HTR-8/SVneo (cell line): ENCODE measurements at regions not wholly inside any gene's neighbourhood (a gene's known extent, or its start where the extent isn't known, plus 50 kb on each side); places are given as distances from the start of the nearest gene placed in this dataset.

Experiments used
- DNase-seq: peaks from one replicate; pipeline ENCODE4 v3.0.0; 2011; ENCODE audit warnings: low spot score, mixed read lengths; ENCODE audit not compliant: insufficient read length
- FAIRE-seq: peaks from 2 replicates; lab custom pipeline; 2011; peaks lifted over from hg19 to GRCh38; lab: Jason Lieb, UNC

- no peak for FAIRE-seq
- DNase-seq = no peak
Measured at GRCh38 chr4:159435561-159436023, 332.7 kb downstream of the RAPGEF2 start.

GRCh38 chr4:159443975-159444374 lies 341.1 kb downstream of the RAPGEF2 start:
- no peak for DNase-seq
- FAIRE-seq = no peak

- DNase-seq = no peak
- FAIRE-seq = peak; percentile 13
Measured at GRCh38 chr4:159444678-159445077, 341.8 kb downstream of the RAPGEF2 start.

- no peak for FAIRE-seq
- no peak for DNase-seq
Measured at GRCh38 chr4:159445692-159446091, 342.8 kb downstream of the RAPGEF2 start.

GRCh38 chr4:159446266-159446976 lies 343.5 kb downstream of the RAPGEF2 start:
- FAIRE-seq (peak; percentile 57), DNase-seq (peak; percentile 60)

GRCh38 chr4:159447296-159447695 lies 344.4 kb downstream of the RAPGEF2 start:
- no peak for FAIRE-seq
- no peak for DNase-seq

GRCh38 chr4:159451006-159451405 lies 348.1 kb downstream of the RAPGEF2 start:
- FAIRE-seq (no peak), DNase-seq (no peak)

GRCh38 chr4:159455675-159456237 lies 352.9 kb downstream of the RAPGEF2 start:
- DNase-seq (peak; percentile 60), FAIRE-seq (no peak)

- DNase-seq (no peak), FAIRE-seq (no peak)
Measured at GRCh38 chr4:159460371-159460770, 357.5 kb downstream of the RAPGEF2 start.

- no peak for DNase-seq
- no peak for FAIRE-seq
Measured at GRCh38 chr4:159463235-159463634, 360.4 kb downstream of the RAPGEF2 start.

GRCh38 chr4:159464302-159464701 lies 361.4 kb downstream of the RAPGEF2 start:
- no peak for FAIRE-seq

GRCh38 chr4:159476886-159477285 lies 374.0 kb downstream of the RAPGEF2 start:
- DNase-seq (no peak), FAIRE-seq (no peak)

More at GRCh38 chr4:159464302-159464701, 361.4 kb downstream of the RAPGEF2 start:
- no peak for DNase-seq

GRCh38 chr4:159480826-159481225 lies 377.9 kb downstream of the RAPGEF2 start:
- DNase-seq (no peak), FAIRE-seq (no peak)

- no peak for FAIRE-seq
Measured at GRCh38 chr4:159481936-159482335, 379.1 kb downstream of the RAPGEF2 start.

GRCh38 chr4:159483110-159483781 lies 380.4 kb downstream of the RAPGEF2 start:
- FAIRE-seq (no peak), DNase-seq (no peak)

More at GRCh38 chr4:159481936-159482335, 379.1 kb downstream of the RAPGEF2 start:
- no peak for DNase-seq

- FAIRE-seq = no peak
- no peak for DNase-seq
Measured at GRCh38 chr4:159483782-159484741, 381.2 kb downstream of the RAPGEF2 start.

GRCh38 chr4:159484864-159485263 lies 382.0 kb downstream of the RAPGEF2 start:
- FAIRE-seq (no peak), DNase-seq (no peak)

- FAIRE-seq (peak; percentile 83), DNase-seq (peak; percentile 54)
Measured at GRCh38 chr4:159487284-159487747, 384.4 kb downstream of the RAPGEF2 start.

- DNase-seq (no peak), FAIRE-seq (no peak)
Measured at GRCh38 chr4:159489646-159490045, 386.8 kb downstream of the RAPGEF2 start.
